ENCODE measurements at regions not wholly inside any gene's neighbourhood (a gene's known extent, or its start where the extent isn't known, plus 50 kb on each side); places are given as distances from the start of the nearest gene placed in this dataset.

- ChIA-PET POLR2A (no interaction called here), CTCF (no interaction called here)
- no peak for DNase-seq (ENCODE audit: low read depth, low spot score)
- no peak for TF ChIP-seq CTCF (IDR thresholded peaks at IDR 0.05; ENCODE audit: insufficient read depth, low read length, missing control alignments)
- no peak overlapping the region for H3K4me3 ChIP-seq (ENCODE audit: low read depth, low read length)
Observed at GRCh38 chr4:31035761-31036160, 315.6 kb downstream of the PCDH7 start.

GRCh38 chr4:31037703-31038102, 317.5 kb downstream of the PCDH7 start:
- POLR2A ChIA-PET: no interaction called here
- DNase-seq (ENCODE audit: low read depth, low spot score): no peak
- no peak overlapping the region for H3K4me3 ChIP-seq (ENCODE audit: low read depth, low read length)
- CTCF ChIA-PET: no interaction called here
- no peak for TF ChIP-seq CTCF (IDR thresholded peaks at IDR 0.05; ENCODE audit: insufficient read depth, low read length, missing control alignments)

GRCh38 chr4:31039382-31039781, 319.2 kb downstream of the PCDH7 start:
- ChIA-PET POLR2A (no interaction called here), CTCF (no interaction called here)
- TF ChIP-seq CTCF (IDR thresholded peaks at IDR 0.05; ENCODE audit: insufficient read depth, low read length, missing control alignments): no peak
- H3K4me3 ChIP-seq (ENCODE audit: low read depth, low read length): no peak overlapping the region
- no peak for DNase-seq (ENCODE audit: low read depth, low spot score)

- ChIA-PET CTCF (no interaction called here), POLR2A (no interaction called here)
- no peak overlapping the region for H3K4me3 ChIP-seq (ENCODE audit: low read depth, low read length)
- no peak for DNase-seq (ENCODE audit: low read depth, low spot score)
- TF ChIP-seq CTCF (IDR thresholded peaks at IDR 0.05; ENCODE audit: insufficient read depth, low read length, missing control alignments): no peak
Observed at GRCh38 chr4:31040106-31040505, 319.9 kb downstream of the PCDH7 start.

- ChIA-PET POLR2A (no interaction called here), CTCF (no interaction called here)
- TF ChIP-seq CTCF (IDR thresholded peaks at IDR 0.05; ENCODE audit: insufficient read depth, low read length, missing control alignments): no peak
- no peak for DNase-seq (ENCODE audit: low read depth, low spot score)
- no peak overlapping the region for H3K4me3 ChIP-seq (ENCODE audit: low read depth, low read length)
Observed at GRCh38 chr4:31041385-31041784, 321.2 kb downstream of the PCDH7 start.

GRCh38 chr4:31041853-31042252, 321.7 kb downstream of the PCDH7 start:
- no peak overlapping the region for H3K4me3 ChIP-seq (ENCODE audit: low read depth, low read length)
- no peak for TF ChIP-seq CTCF (IDR thresholded peaks at IDR 0.05; ENCODE audit: insufficient read depth, low read length, missing control alignments)
- no peak for DNase-seq (ENCODE audit: low read depth, low spot score)
- CTCF ChIA-PET: no interaction called here
- POLR2A ChIA-PET: no interaction called here
